Endothelial cell of umbilical vein (primary cell): ENCODE measurements at regions not wholly inside any gene's neighbourhood (a gene's known extent, or its start where the extent isn't known, plus 50 kb on each side); places are given as distances from the start of the nearest gene placed in this dataset.

ENCODE experiments used
- BruUV-seq: library from RNA; stranded (reverse); fragments of 400-500 nt; replicated peaks from 2 replicates; lab custom pipeline; 2021; lab: Mats Ljungman, UMichigan
- CTCF ChIA-PET: fragments of 300-600, 350-600 bp; sonication (Branson Sonifier 250); formaldehyde crosslinking; loops from one replicate; lab custom pipeline; 2021; ENCODE audit warnings: antibody characterized with exemption, inconsistent platforms; lab: Charles Lee
- POLR2A ChIA-PET: fragments of 300-600, 350-600 bp; sonication (Branson Sonifier 250); formaldehyde crosslinking; loops from one replicate; lab custom pipeline; 2021; ENCODE audit warnings: antibody characterized with exemption, inconsistent platforms; lab: Charles Lee
- DNase-seq: peaks from one replicate; pipeline ENCODE4 v3.0.0-alpha.2; 2011; ENCODE audit warnings: low read depth, low spot score
- FAIRE-seq: peaks from 2 replicates; lab custom pipeline; 2011; peaks lifted over from hg19 to GRCh38; lab: Jason Lieb, UNC
- H2AFZ ChIP-seq: 2 replicates; pipeline ENCODE4 v1.6.0; 2012; ENCODE audit warnings: low read depth, low read length, control low read depth, inconsistent platforms
- H3K27ac ChIP-seq: 2 replicates; pipeline ENCODE4 v1.5.1; 2011; ENCODE audit warnings: low read depth, mild to moderate bottlenecking, control low read depth, low read length, moderate library complexity; ENCODE audit not compliant: insufficient read depth
- H3K27me3 ChIP-seq, 2 experiments: 2 replicates each; pipeline versions ENCODE4 v1.6.0 to v1.6.1; 2011; ENCODE audit warnings: low read length in 2 of 2, mixed read lengths in 1 of 2; ENCODE audit not compliant: control insufficient read depth in 2 of 2, insufficient read depth in 2 of 2
- H3K36me3 ChIP-seq, 2 experiments: 2 replicates in 1 of 2; 3 replicates in 1 of 2; pipeline ENCODE4 v1.5.1; 2011; ENCODE audit warnings: low read length in 2 of 2, mild to moderate bottlenecking in 1 of 2, moderate library complexity in 1 of 2; ENCODE audit not compliant: control insufficient read depth in 2 of 2, insufficient read depth in 2 of 2; ENCODE audit errors: extremely low read depth in 1 of 2
- H3K4me1 ChIP-seq: 3 replicates; pipeline ENCODE4 v1.5.1; 2011; ENCODE audit warnings: mild to moderate bottlenecking, low read length; ENCODE audit not compliant: control insufficient read depth, insufficient read depth; ENCODE audit errors: extremely low read depth
- H3K4me2 ChIP-seq: 2 replicates; pipeline ENCODE4 v1.6.1; 2011; ENCODE audit warnings: low read length, control low read depth, mixed read lengths; ENCODE audit not compliant: insufficient read depth
- H3K4me3 ChIP-seq, 3 experiments: fragments of 200-600 bp in 1 of 3; sonication (generic), shearing (Covaris generic) in 1 of 3; replicated peaks in 1 of 3; 2 replicates each; pipeline ENCODE4 v1.5.1; 2011 to 2016; ENCODE audit warnings: control low read depth in 3 of 3, low read length in 3 of 3, mild to moderate bottlenecking in 2 of 3, inconsistent platforms in 1 of 3, low read depth in 1 of 3, moderate library complexity in 1 of 3; ENCODE audit not compliant: insufficient read depth in 1 of 3
- H3K79me2 ChIP-seq: 2 replicates; pipeline ENCODE4 v1.6.0; 2012; ENCODE audit warnings: low read length, inconsistent platforms; ENCODE audit not compliant: control insufficient read depth, insufficient read depth
- H3K9ac ChIP-seq: replicated peaks from 2 replicates; pipeline ENCODE3; 2011; ENCODE audit warnings: low read length, control low read depth; ENCODE audit not compliant: insufficient read depth; ENCODE audit errors: extremely low read depth
- H3K9me1 ChIP-seq: replicated peaks from 3 replicates; pipeline ENCODE4 v1.6.0; 2011; ENCODE audit warnings: mild to moderate bottlenecking, low read length; ENCODE audit not compliant: control insufficient read depth, insufficient read depth; ENCODE audit errors: extremely low read depth
- H3K9me3 ChIP-seq: replicated peaks from 2 replicates; pipeline ENCODE4 v1.5.1; 2012; ENCODE audit warnings: low read length, inconsistent platforms; ENCODE audit not compliant: control insufficient read depth, insufficient read depth
- H4K20me1 ChIP-seq: replicated peaks from 2 replicates; pipeline ENCODE3; 2011; ENCODE audit warnings: mild to moderate bottlenecking, low read length; ENCODE audit not compliant: control insufficient read depth, insufficient read depth; ENCODE audit errors: extremely low read depth
- EZH2 ChIP-seq: IDR thresholded peaks from 2 replicates; pipeline ENCODE4 v1.6.1; 2012; ENCODE audit warnings: borderline replicate concordance, low read depth, mild to moderate bottlenecking, moderate library complexity, low read length, inconsistent platforms; ENCODE audit not compliant: severe bottlenecking
- FOS ChIP-seq: IDR thresholded peaks from 2 replicates; pipeline ENCODE4 v1.6.1; 2011; ENCODE audit warnings: mild to moderate bottlenecking, low read length, moderate library complexity, borderline replicate concordance; ENCODE audit not compliant: insufficient read depth
- GATA2 ChIP-seq: IDR thresholded peaks from 2 replicates; pipeline ENCODE4 v1.7.0; 2011; ENCODE audit warnings: low read depth, mild to moderate bottlenecking, moderate library complexity, mixed read lengths, low read length; ENCODE audit not compliant: insufficient read length, insufficient read depth
- JUN ChIP-seq: IDR thresholded peaks from 2 replicates; pipeline ENCODE4 v1.6.1; 2011; ENCODE audit warnings: borderline replicate concordance, low read depth; ENCODE audit not compliant: insufficient read length, insufficient read depth
- MYC ChIP-seq: IDR thresholded peaks from one replicate; pipeline ENCODE4 v1.6.1; 2011; ENCODE audit warnings: mild to moderate bottlenecking, low read depth, low read length
- POLR2A ChIP-seq: IDR thresholded peaks from 2 replicates; pipeline ENCODE4 v1.6.1; 2012; ENCODE audit warnings: low read depth, mild to moderate bottlenecking, control low read depth, low read length
- POLR2AphosphoS5 ChIP-seq: IDR thresholded peaks from 2 replicates; pipeline ENCODE4 v1.6.1; 2012; ENCODE audit warnings: low read depth, mild to moderate bottlenecking, control low read depth, low read length, moderate library complexity; ENCODE audit not compliant: insufficient read depth
- dilution Hi-C: fragments of 300-500 bp; cut with MboI; formaldehyde crosslinking; loops from one replicate; pipeline ENCODE4 v1.15.0; 2019; ENCODE audit warnings: low sequenced_read_pairs; ENCODE audit not compliant: extremely low pct_ligation_motif_present
- intact Hi-C: fragments of 100-400 bp; cut with micrococcal nuclease; formaldehyde crosslinking; loops from one replicate; pipeline ENCODE4 v1.10.0; 2022
- TF ChIP-seq, protein P1 (sequence below): IDR thresholded peaks from 2 replicates; pipeline ENCODE4 v1.6.1; 2011; ENCODE audit not compliant: insufficient read depth, insufficient read length
- TF ChIP-seq, protein P2 (sequence below), 2 donors: IDR thresholded peaks; 1 replicate in 1 of 2; 2 replicates in 1 of 2; pipeline ENCODE4 v1.5.1; 2011; ENCODE audit warnings: low read length in 2 of 2, mild to moderate bottlenecking in 2 of 2, moderate library complexity in 2 of 2, control low read depth in 1 of 2, inconsistent platforms in 1 of 2, low read depth in 1 of 2; ENCODE audit not compliant: insufficient read depth in 1 of 2; ENCODE audit errors: extremely low read depth in 1 of 2

DNA sequence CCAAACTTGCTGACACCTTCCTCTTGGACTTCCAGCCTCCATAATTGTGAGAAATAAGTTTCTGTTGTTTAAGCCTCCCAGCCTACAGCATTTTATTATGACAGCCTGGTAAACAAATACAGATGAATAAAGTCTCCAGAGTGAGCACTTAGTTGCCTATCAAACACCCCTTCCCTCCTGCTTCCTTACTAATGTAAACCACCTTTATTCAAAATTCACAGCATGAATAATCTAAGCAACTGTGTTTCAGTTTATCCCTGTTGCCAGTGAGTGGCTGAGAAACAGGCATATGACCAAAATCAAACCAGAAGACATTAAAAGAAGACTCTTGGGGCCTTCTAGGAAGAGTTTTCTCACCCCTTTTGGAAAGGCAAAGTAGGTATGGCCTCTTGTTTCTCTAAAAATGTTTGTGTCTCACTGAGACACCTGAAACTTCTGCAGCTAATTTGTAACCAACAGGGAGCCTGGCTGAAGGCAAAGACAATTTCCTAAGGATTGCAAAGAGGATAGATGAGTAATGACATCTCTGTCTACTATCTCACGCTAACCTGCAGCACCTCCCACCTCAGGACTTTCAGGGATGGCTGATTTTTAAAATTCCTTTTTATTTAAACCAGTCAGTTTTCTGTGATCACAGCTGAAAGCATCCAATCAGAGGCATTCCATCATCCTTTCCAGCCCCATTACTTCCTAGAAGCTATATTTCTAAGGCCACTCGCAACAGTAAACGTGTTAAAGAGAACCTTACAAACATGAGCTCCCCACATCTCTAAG lies 61.4 kb upstream of the LRRC55 start:
- no peak for FAIRE-seq
- Histone ChIP-seq H3K36me3 (no peaks in the 10 kb centered on the region), H3K27me3 (peaks cover 0 to 8% of the 10 kb centered on the region in 2 experiments), H3K4me1 (no peaks in the 10 kb centered on the region), H3K9me1 (no peaks in the 10 kb centered on the region), H3K9ac (no peak overlapping the region), H3K79me2 (no peaks in the 10 kb centered on the region), H2AFZ (no peak overlapping the region), H3K4me2 (no peak overlapping the region), H3K9me3 (no peaks in the 10 kb centered on the region), H3K4me3 (no peak overlapping the region), H3K27ac (no peak overlapping the region), H4K20me1 (no peaks in the 10 kb centered on the region)
- no peak for DNase-seq
- intact Hi-C loops: loop anchor here (5.0 kb wide), 1 partner anchor 42 kb away; no protein-coding TSS in a partner anchor
- POLR2A ChIA-PET: no interaction called here
- CTCF ChIA-PET: interaction anchor here (12.8 kb wide), 1 partner anchor 129 kb away, joined by 282 read pairs; no protein-coding TSS in a partner anchor
- BruUV-seq: no TSS peak
- dilution Hi-C loops: no loop called here
- TF ChIP-seq MYC: no peak
- TF ChIP-seq, protein P1, sequence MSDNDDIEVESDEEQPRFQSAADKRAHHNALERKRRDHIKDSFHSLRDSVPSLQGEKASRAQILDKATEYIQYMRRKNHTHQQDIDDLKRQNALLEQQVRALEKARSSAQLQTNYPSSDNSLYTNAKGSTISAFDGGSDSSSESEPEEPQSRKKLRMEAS: no peak
- TF ChIP-seq POLR2A: no peak
- no peak for TF ChIP-seq POLR2AphosphoS5
- TF ChIP-seq, protein P2, sequence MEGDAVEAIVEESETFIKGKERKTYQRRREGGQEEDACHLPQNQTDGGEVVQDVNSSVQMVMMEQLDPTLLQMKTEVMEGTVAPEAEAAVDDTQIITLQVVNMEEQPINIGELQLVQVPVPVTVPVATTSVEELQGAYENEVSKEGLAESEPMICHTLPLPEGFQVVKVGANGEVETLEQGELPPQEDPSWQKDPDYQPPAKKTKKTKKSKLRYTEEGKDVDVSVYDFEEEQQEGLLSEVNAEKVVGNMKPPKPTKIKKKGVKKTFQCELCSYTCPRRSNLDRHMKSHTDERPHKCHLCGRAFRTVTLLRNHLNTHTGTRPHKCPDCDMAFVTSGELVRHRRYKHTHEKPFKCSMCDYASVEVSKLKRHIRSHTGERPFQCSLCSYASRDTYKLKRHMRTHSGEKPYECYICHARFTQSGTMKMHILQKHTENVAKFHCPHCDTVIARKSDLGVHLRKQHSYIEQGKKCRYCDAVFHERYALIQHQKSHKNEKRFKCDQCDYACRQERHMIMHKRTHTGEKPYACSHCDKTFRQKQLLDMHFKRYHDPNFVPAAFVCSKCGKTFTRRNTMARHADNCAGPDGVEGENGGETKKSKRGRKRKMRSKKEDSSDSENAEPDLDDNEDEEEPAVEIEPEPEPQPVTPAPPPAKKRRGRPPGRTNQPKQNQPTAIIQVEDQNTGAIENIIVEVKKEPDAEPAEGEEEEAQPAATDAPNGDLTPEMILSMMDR (IDR thresholded peaks at IDR 0.05; ENCODE audit: extremely low read depth in 1 of 2, insufficient read depth in 1 of 2, low read depth in 1 of 2, low read length in 2 of 2): no peak
- no peak for TF ChIP-seq FOS
- no peak for TF ChIP-seq EZH2
- no peak for TF ChIP-seq GATA2
- no peak for TF ChIP-seq JUN
